Forelimb muscle (tissue), 1 donor: ENCODE measurements at regions not wholly inside any gene's neighbourhood (a gene's known extent, or its start where the extent isn't known, plus 50 kb on each side); places are given as distances from the start of the nearest gene placed in this dataset.

Experiments used
- DNase-seq: peaks from one replicate; pipeline ENCODE4 v3.0.0-alpha.2; 2013; ENCODE audit warnings: low read depth

- no peak for DNase-seq
These were observed 51.0 kb upstream of the VEGFC start for GRCh38 chr4:176843710-176844109.

- no peak for DNase-seq
These were observed 51.7 kb upstream of the VEGFC start for GRCh38 chr4:176844448-176844847.

- DNase-seq, result no peak
These were observed 52.9 kb upstream of the VEGFC start for GRCh38 chr4:176845636-176846035.

GRCh38 chr4:176849076-176849475, 56.4 kb upstream of the VEGFC start:
- DNase-seq, result no peak

GRCh38 chr4:176850436-176850835, 57.7 kb upstream of the VEGFC start:
- DNase-seq, result no peak

- DNase-seq, result no peak
These were observed 63.7 kb upstream of the VEGFC start for GRCh38 chr4:176856421-176856820.

GRCh38 chr4:176858839-176859238, 66.1 kb upstream of the VEGFC start:
- no peak for DNase-seq

- no peak for DNase-seq
These were observed 71.5 kb upstream of the VEGFC start for GRCh38 chr4:176864238-176864637.

- no peak for DNase-seq
These were observed 76.0 kb upstream of the VEGFC start for GRCh38 chr4:176868676-176869075.

GRCh38 chr4:176872461-176872860, 79.7 kb upstream of the VEGFC start:
- DNase-seq, result no peak

GRCh38 chr4:176874721-176875445, 82.2 kb upstream of the VEGFC start:
- peak; percentile 79 for DNase-seq

- DNase-seq, result no peak
These were observed 82.8 kb upstream of the VEGFC start for GRCh38 chr4:176875446-176875930.

GRCh38 chr4:176879380-176880116, 86.8 kb upstream of the VEGFC start:
- no peak for DNase-seq

- DNase-seq, result no peak
These were observed 89.5 kb upstream of the VEGFC start for GRCh38 chr4:176882206-176882605.

GRCh38 chr4:176883108-176883550, 90.4 kb upstream of the VEGFC start:
- DNase-seq, result no peak

GRCh38 chr4:176883681-176884418, 91.1 kb upstream of the VEGFC start:
- no peak for DNase-seq

GRCh38 chr4:176885224-176885623, 92.5 kb upstream of the VEGFC start:
- DNase-seq, result no peak

- DNase-seq, result no peak
These were observed 93.4 kb upstream of the VEGFC start for GRCh38 chr4:176886135-176886534.

GRCh38 chr4:176889776-176890175, 97.1 kb upstream of the VEGFC start:
- no peak for DNase-seq

GRCh38 chr4:176894498-176894897, 101.8 kb upstream of the VEGFC start:
- DNase-seq, result no peak

- no peak for DNase-seq
These were observed 103.5 kb upstream of the VEGFC start for GRCh38 chr4:176896211-176896610.

GRCh38 chr4:176897226-176897625, 104.5 kb upstream of the VEGFC start:
- no peak for DNase-seq
